GM18907 (cell line): ENCODE measurements at regions not wholly inside any gene's neighbourhood (a gene's known extent, or its start where the extent isn't known, plus 50 kb on each side); places are given as distances from the start of the nearest gene placed in this dataset.
"Not testable (repeated sequence)": the region's sequence is repeated elsewhere in the genome, so short reads cannot be mapped to it uniquely, and the experiment has no call there.

ENCODE experiments used
- ATAC-seq: cut with Tn5 transposase; IDR thresholded peaks from one replicate; pipeline ENCODE4 v1.9.1; 2021; ENCODE audit warnings: mild to moderate bottlenecking, moderate library complexity; ENCODE audit not compliant: unreplicated experiment

- no peak for ATAC-seq
These were observed 1514.7 kb upstream of the SLC10A2 start for GRCh38 chr13:104580931-104581330.

GRCh38 chr13:104577071-104577815, 1511.0 kb upstream of the SLC10A2 start:
- no peak for ATAC-seq

- no peak for ATAC-seq
These were observed 1505.6 kb upstream of the SLC10A2 start for GRCh38 chr13:104571893-104572229.

- ATAC-seq, result no peak
These were observed 1505.1 kb upstream of the SLC10A2 start for GRCh38 chr13:104571161-104571892.

- ATAC-seq, result no peak
These were observed 1500.9 kb upstream of the SLC10A2 start for GRCh38 chr13:104567114-104567513.

GRCh38 chr13:104565888-104566287, 1499.7 kb upstream of the SLC10A2 start:
- ATAC-seq, result no peak

GRCh38 chr13:104553896-104554295, 1487.7 kb upstream of the SLC10A2 start:
- ATAC-seq, result no peak

- ATAC-seq, result no peak
These were observed 1487.0 kb upstream of the SLC10A2 start for GRCh38 chr13:104553186-104553585.

GRCh38 chr13:104534847-104535246, 1468.6 kb upstream of the SLC10A2 start:
- ATAC-seq, result no peak

GRCh38 chr13:104532132-104532531, 1465.9 kb upstream of the SLC10A2 start:
- ATAC-seq, result no peak

GRCh38 chr13:104530741-104531140, 1464.5 kb upstream of the SLC10A2 start:
- no peak for ATAC-seq

- no peak for ATAC-seq
These were observed 1460.3 kb upstream of the SLC10A2 start for GRCh38 chr13:104526561-104526960.

- ATAC-seq, result no peak
These were observed 1459.2 kb upstream of the SLC10A2 start for GRCh38 chr13:104525467-104525866.

GRCh38 chr13:104522235-104523072, 1456.2 kb upstream of the SLC10A2 start:
- no peak for ATAC-seq

GRCh38 chr13:104510422-104510821, 1444.2 kb upstream of the SLC10A2 start:
- no peak for ATAC-seq

GRCh38 chr13:104493502-104493901, 1427.3 kb upstream of the SLC10A2 start:
- ATAC-seq, result not testable (repeated sequence)

GRCh38 chr13:104491916-104492315, 1425.7 kb upstream of the SLC10A2 start:
- no peak for ATAC-seq

GRCh38 chr13:104487006-104487405, 1420.8 kb upstream of the SLC10A2 start:
- ATAC-seq, result no peak

- no peak for ATAC-seq
These were observed 1419.4 kb upstream of the SLC10A2 start for GRCh38 chr13:104485571-104485970.

- ATAC-seq, result no peak
These were observed 1417.4 kb upstream of the SLC10A2 start for GRCh38 chr13:104483631-104484030.

- ATAC-seq, result no peak
These were observed 1411.0 kb upstream of the SLC10A2 start for GRCh38 chr13:104477261-104477660.

- ATAC-seq, result no peak
These were observed 1407.7 kb upstream of the SLC10A2 start for GRCh38 chr13:104473936-104474335.
